Activated naive CD8-positive, alpha-beta T cell treated with anti-CD3 and anti-CD28 coated beads for 36 hours (primary cell): ENCODE measurements at regions not wholly inside any gene's neighbourhood (a gene's known extent, or its start where the extent isn't known, plus 50 kb on each side); places are given as distances from the start of the nearest gene placed in this dataset.

Experiments used
- DNase-seq: peaks from one replicate; pipeline ENCODE4 v3.0.0; 2021
- H3K27ac Mint-ChIP-seq: one replicate; pipeline ENCODE4 v1.8.0; 2022; ENCODE audit warnings: mild to moderate bottlenecking, moderate library complexity, mixed read lengths
- H3K27me3 Mint-ChIP-seq: one replicate; pipeline ENCODE4 v1.8.0; 2022; ENCODE audit warnings: mild to moderate bottlenecking, mixed read lengths
- H3K36me3 Mint-ChIP-seq: one replicate; pipeline ENCODE4 v1.8.0; 2021; ENCODE audit warnings: mild to moderate bottlenecking, mixed read lengths
- H3K4me1 Mint-ChIP-seq: one replicate; pipeline ENCODE4 v1.8.0; 2021; ENCODE audit warnings: mixed read lengths
- H3K4me3 Mint-ChIP-seq: one replicate; pipeline ENCODE4 v1.8.0; 2022; ENCODE audit warnings: mild to moderate bottlenecking, moderate library complexity, mixed read lengths
- H3K9me3 Mint-ChIP-seq: one replicate; pipeline ENCODE4 v1.8.0; 2022; ENCODE audit warnings: mixed read lengths

- Mint-ChIP-seq H3K36me3 (peaks cover 2% of the 10 kb centered on the region), H3K27ac (no peak overlapping the region), H3K27me3 (no peaks in the 10 kb centered on the region), H3K9me3 (no peaks in the 10 kb centered on the region), H3K4me3 (no peak overlapping the region), H3K4me1 (no peaks in the 10 kb centered on the region)
- DNase-seq = no peak
These were observed 108.2 kb downstream of the UCHL5 start for GRCh38 chr1:192950926-192951325.

GRCh38 chr1:192951691-192952460 is 107.3 kb downstream of the UCHL5 start:
- no peaks in the 10 kb centered on the region for H3K4me1 Mint-ChIP-seq
- DNase-seq = no peak
- H3K36me3 Mint-ChIP-seq = peaks cover 2% of the 10 kb centered on the region
- no peak overlapping the region for H3K27ac Mint-ChIP-seq
- no peaks in the 10 kb centered on the region for H3K9me3 Mint-ChIP-seq
- H3K4me3 Mint-ChIP-seq = no peak overlapping the region
- H3K27me3 Mint-ChIP-seq = no peaks in the 10 kb centered on the region

- no peaks in the 10 kb centered on the region for H3K27me3 Mint-ChIP-seq
- peaks cover 3% of the 10 kb centered on the region for H3K36me3 Mint-ChIP-seq
- H3K9me3 Mint-ChIP-seq = no peaks in the 10 kb centered on the region
- no peaks in the 10 kb centered on the region for H3K4me1 Mint-ChIP-seq
- H3K4me3 Mint-ChIP-seq = no peak overlapping the region
- no peak overlapping the region for H3K27ac Mint-ChIP-seq
- DNase-seq = no peak
These were observed 106.5 kb downstream of the UCHL5 start for GRCh38 chr1:192952646-192953045.

DNA sequence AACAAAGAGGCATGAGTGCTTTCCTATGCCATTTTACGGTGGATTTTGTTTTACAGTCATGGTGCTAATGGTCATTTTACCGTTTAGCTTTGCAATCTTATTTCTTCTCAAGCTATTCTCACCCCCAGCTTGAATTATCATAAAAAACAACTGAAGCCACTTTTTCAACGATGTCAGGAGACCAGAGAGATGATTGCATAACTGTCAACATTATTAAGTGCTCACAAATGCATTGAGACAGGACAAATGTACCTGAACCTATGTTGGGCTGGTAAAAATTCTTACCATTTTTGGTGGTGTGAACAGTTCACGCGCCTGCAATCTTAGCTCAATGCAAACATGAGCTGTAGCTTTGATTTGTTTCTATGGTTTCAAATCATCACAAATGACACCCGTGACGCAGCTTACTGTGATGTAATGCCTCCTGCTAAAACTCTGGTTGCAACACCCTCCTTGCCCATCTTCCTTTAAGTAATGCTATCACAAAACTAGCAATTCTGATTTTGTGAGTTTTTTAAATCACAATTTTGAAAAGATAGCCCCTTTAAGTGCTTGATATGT is 104.4 kb downstream of the UCHL5 start:
- Mint-ChIP-seq H3K4me3 (no peak overlapping the region), H3K4me1 (no peaks in the 10 kb centered on the region), H3K27me3 (no peaks in the 10 kb centered on the region), H3K9me3 (no peaks in the 10 kb centered on the region), H3K36me3 (peaks cover 2% of the 10 kb centered on the region), H3K27ac (no peak overlapping the region)
- no peak for DNase-seq

- no peak overlapping the region for H3K27ac Mint-ChIP-seq
- no peaks in the 10 kb centered on the region for H3K4me1 Mint-ChIP-seq
- peaks cover 7% of the 10 kb centered on the region for H3K36me3 Mint-ChIP-seq
These were observed 100.8 kb downstream of the UCHL5 start for GRCh38 chr1:192958350-192958749.

GRCh38 chr1:192958871-192959270 is 100.3 kb downstream of the UCHL5 start:
- no peaks in the 10 kb centered on the region for H3K4me1 Mint-ChIP-seq
- no peak overlapping the region for H3K27ac Mint-ChIP-seq
- DNase-seq = no peak
- H3K36me3 Mint-ChIP-seq = peaks cover 7% of the 10 kb centered on the region
- no peaks in the 10 kb centered on the region for H3K27me3 Mint-ChIP-seq
- H3K4me3 Mint-ChIP-seq = no peak overlapping the region
- no peaks in the 10 kb centered on the region for H3K9me3 Mint-ChIP-seq

More at GRCh38 chr1:192958350-192958749, 100.8 kb downstream of the UCHL5 start:
- no peak for DNase-seq
- H3K4me3 Mint-ChIP-seq = no peak overlapping the region
- H3K9me3 Mint-ChIP-seq = no peaks in the 10 kb centered on the region
- no peaks in the 10 kb centered on the region for H3K27me3 Mint-ChIP-seq

DNA sequence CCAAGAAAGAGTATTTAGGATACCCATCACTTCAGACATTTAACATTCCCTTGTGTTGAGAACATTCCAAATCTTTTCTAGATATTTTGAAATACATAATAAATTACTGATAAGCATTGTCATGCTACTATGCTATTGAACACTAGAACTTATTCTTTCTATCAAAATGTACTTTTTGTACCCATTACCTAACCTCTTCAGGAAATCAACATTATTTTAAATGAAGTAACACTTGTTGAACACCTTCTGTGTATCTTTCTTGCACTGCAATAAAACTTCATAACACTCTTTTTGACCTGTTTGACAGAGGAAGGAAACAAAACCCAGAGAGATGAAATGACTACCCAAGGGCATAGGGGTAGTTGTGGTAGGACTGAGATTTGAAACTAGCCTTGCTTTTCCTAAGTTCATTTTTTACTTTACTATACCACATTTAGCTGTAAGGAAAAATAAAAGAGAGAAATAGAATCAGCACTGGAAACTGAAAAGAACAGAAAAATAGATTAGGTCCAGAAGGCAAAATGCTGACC is 99.4 kb downstream of the UCHL5 start:
- Mint-ChIP-seq H3K4me1 (no peaks in the 10 kb centered on the region), H3K36me3 (peaks cover 7% of the 10 kb centered on the region), H3K27me3 (no peaks in the 10 kb centered on the region), H3K27ac (no peak overlapping the region), H3K4me3 (no peak overlapping the region), H3K9me3 (no peaks in the 10 kb centered on the region)
- no peak for DNase-seq
